ENCODE measurements at regions not wholly inside any gene's neighbourhood (a gene's known extent, or its start where the extent isn't known, plus 50 kb on each side); places are given as distances from the start of the nearest gene placed in this dataset.

DNA sequence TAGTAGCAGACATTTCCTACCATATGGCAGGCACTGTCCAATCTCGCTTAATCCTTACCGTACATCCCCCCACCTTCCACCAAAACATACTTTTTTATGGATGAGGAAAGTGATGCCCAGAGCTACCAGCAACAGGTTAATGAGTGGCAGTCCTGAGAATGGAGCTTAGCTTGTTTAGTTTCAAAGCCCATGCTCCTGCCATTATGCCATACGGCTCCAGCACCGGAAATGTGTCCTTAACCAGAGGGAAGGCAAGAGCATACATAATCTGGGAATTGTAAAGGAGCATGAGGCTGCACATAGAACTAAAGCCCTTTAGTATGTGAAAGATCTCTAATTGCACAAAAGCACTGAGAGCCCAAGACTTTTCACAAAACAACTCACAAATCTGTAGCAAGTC is 155.9 kb upstream of the PHYHIPL start:
- TF ChIP-seq POLR2A (IDR thresholded peaks at IDR 0.05; ENCODE audit: low read depth, low read length) = no peak
- TF ChIP-seq POLR2AphosphoS5 (IDR thresholded peaks at IDR 0.05; ENCODE audit: low read depth, low read length) = no peak

All from GM12891 (cell line).